WTC11 (cell line): ENCODE measurements at regions not wholly inside any gene's neighbourhood (a gene's known extent, or its start where the extent isn't known, plus 50 kb on each side); places are given as distances from the start of the nearest gene placed in this dataset.

Experiments
- ATF6 ChIP-seq: sonication (generic); formaldehyde crosslinking; IDR thresholded peaks from 2 replicates; pipeline ENCODE4 v1.8.1; 2023; ENCODE audit warnings: mild to moderate bottlenecking, missing genetic modification reagents
- CREB1 ChIP-seq: sonication (generic); formaldehyde crosslinking; IDR thresholded peaks from 2 replicates; pipeline ENCODE4 v1.8.0; 2023; ENCODE audit warnings: mild to moderate bottlenecking, missing genetic modification reagents
- CREM ChIP-seq: sonication (generic); formaldehyde crosslinking; IDR thresholded peaks from 2 replicates; pipeline ENCODE4 v1.8.1; 2022; ENCODE audit warnings: mild to moderate bottlenecking, missing genetic modification reagents, moderate library complexity
- CTCF ChIP-seq: fragments of 200-600 bp; IDR thresholded peaks from 2 replicates; pipeline ENCODE4 v1.8.0; 2022; ENCODE audit warnings: antibody characterized with exemption
- E2F1 ChIP-seq: sonication (generic); formaldehyde crosslinking; IDR thresholded peaks from 2 replicates; pipeline ENCODE4 v1.8.0; 2022; ENCODE audit warnings: mild to moderate bottlenecking, missing genetic modification reagents
- FOXJ3 ChIP-seq: sonication (generic); formaldehyde crosslinking; IDR thresholded peaks from 2 replicates; pipeline ENCODE4 v1.9.0; 2021; ENCODE audit warnings: missing genetic modification reagents, mild to moderate bottlenecking, borderline replicate concordance
- JUN ChIP-seq: sonication (generic); formaldehyde crosslinking; IDR thresholded peaks from 2 replicates; pipeline ENCODE4 v1.8.0; 2023; ENCODE audit warnings: mild to moderate bottlenecking, missing genetic modification reagents
- MAX ChIP-seq: sonication (generic); formaldehyde crosslinking; IDR thresholded peaks from 2 replicates; pipeline ENCODE4 v1.8.0; 2022; ENCODE audit warnings: mild to moderate bottlenecking, missing genetic modification reagents
- NR2C2 ChIP-seq: sonication (generic); formaldehyde crosslinking; IDR thresholded peaks from 2 replicates; pipeline ENCODE4 v1.8.0; 2022; ENCODE audit warnings: mild to moderate bottlenecking, missing genetic modification reagents
- TEAD4 ChIP-seq: sonication (generic); formaldehyde crosslinking; IDR thresholded peaks from 2 replicates; pipeline ENCODE4 v1.8.0; 2022; ENCODE audit warnings: mild to moderate bottlenecking, missing genetic modification reagents
- ZBTB43 ChIP-seq: sonication (generic); formaldehyde crosslinking; IDR thresholded peaks from 2 replicates; pipeline ENCODE4 v1.8.1; 2023; ENCODE audit warnings: mild to moderate bottlenecking, missing genetic modification reagents
- ZNF232 ChIP-seq: sonication (generic); formaldehyde crosslinking; IDR thresholded peaks from 2 replicates; pipeline ENCODE4 v1.8.0; 2022; ENCODE audit warnings: mild to moderate bottlenecking, missing genetic modification reagents
- ZNF281 ChIP-seq: sonication (generic); formaldehyde crosslinking; IDR thresholded peaks from 2 replicates; pipeline ENCODE4 v1.8.0; 2023; ENCODE audit warnings: mild to moderate bottlenecking, missing genetic modification reagents

GRCh38 chr2:120436460-120436739, 90.5 kb downstream of the INHBB start:
- TF ChIP-seq CTCF (no peak), NR2C2 (CRISPR knock-in tag) (no peak), TEAD4 (no peak), ATF6 (CRISPR knock-in tag) (no peak), ZNF232 (CRISPR knock-in tag) (no peak), MAX (CRISPR knock-in tag) (no peak), FOXJ3 (no peak), ZNF281 (CRISPR knock-in tag) (no peak), CREB1 (CRISPR knock-in tag) (no peak), ZBTB43 (CRISPR knock-in tag) (no peak), E2F1 (no peak), CREM (CRISPR knock-in tag) (no peak), JUN (no peak)
